ENCODE measurements at regions not wholly inside any gene's neighbourhood (a gene's known extent, or its start where the extent isn't known, plus 50 kb on each side); places are given as distances from the start of the nearest gene placed in this dataset.

GRCh38 chr6:95175927-95176675 lies 401.2 kb upstream of the MANEA start:
- TF ChIP-seq CTCF (IDR thresholded peaks at IDR 0.05; ENCODE audit: low read depth, low read length): no peak
- H3K4me3 ChIP-seq (ENCODE audit: low read depth, low read length): no peak overlapping the region

GRCh38 chr6:95185874-95186273 lies 391.5 kb upstream of the MANEA start:
- H3K4me3 ChIP-seq (ENCODE audit: low read depth, low read length): no peak overlapping the region
- TF ChIP-seq CTCF (IDR thresholded peaks at IDR 0.05; ENCODE audit: low read depth, low read length): no peak

DNA sequence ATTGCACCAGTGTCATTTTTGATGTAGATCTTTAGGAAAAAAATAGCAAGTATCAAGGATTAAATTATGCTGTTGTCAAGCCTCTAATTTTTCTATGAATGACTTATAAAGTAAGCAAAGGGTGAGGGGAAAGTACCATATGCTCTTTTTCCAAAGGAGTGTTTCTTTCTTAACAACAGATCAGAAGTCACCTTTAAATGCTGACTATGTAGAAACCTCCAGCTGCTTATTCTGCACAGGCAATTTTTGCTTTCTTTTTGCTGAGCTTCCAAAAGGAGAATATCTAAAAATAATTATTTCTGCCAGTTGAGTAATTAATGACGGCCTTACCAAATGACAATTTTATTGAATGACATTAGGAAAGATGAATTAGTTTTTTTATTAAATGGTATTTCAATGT lies 390.6 kb upstream of the MANEA start:
- no peak overlapping the region for H3K4me3 ChIP-seq (ENCODE audit: low read depth, low read length)
- no peak for TF ChIP-seq CTCF (IDR thresholded peaks at IDR 0.05; ENCODE audit: low read depth, low read length)

GRCh38 chr6:95197590-95197989 lies 379.7 kb upstream of the MANEA start:
- H3K4me3 ChIP-seq (ENCODE audit: low read depth, low read length): no peak overlapping the region
- no peak for TF ChIP-seq CTCF (IDR thresholded peaks at IDR 0.05; ENCODE audit: low read depth, low read length)

DNA sequence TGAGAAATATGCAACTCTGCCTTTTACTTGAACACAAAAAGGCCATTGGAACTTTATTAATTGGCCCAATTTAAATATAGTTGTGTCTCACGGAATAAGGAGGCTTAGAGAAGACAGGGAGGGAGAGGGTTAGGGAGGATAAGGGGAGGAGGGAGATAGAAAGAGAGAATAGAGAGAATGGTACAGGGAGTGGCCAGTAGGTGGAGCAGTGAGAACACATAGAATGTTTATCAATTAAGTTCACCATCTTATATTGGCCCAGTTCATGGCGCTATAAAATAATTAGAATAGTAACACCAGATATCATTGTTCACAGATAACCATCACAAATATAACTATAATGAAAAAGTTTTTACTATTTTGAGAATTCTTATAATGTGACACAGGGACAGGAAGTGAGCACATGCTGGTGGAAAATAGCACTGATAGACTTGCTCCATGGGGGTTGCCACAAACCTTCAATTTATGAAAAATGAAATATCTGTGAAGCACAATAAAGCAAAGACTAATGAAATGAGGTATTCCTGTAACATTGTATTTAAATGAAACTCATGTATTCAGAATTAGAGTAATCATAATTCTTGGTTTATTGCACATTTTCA lies 374.1 kb upstream of the MANEA start:
- H3K4me3 ChIP-seq (ENCODE audit: low read depth, low read length): no peak overlapping the region
- no peak for TF ChIP-seq CTCF (IDR thresholded peaks at IDR 0.05; ENCODE audit: low read depth, low read length)

DNA sequence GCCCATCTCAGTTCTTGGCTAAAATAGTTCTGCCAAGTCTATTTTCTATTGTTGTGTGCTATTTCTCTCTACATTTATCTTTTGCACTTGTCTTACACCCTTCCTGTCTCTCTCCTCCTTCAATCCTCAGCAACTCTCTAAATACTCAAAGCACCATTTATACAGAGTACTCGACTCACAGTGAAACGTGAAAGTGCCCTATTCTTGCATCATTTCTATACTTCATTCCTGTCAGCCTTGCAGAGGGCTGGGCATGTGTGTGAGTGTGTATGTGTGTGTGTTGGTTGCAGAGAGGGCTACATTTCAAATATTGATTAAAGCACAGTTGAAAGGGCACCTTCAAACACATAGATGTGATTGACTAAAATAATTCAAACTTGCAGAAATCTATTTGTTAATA lies 373.2 kb upstream of the MANEA start:
- no peak for TF ChIP-seq CTCF (IDR thresholded peaks at IDR 0.05; ENCODE audit: low read depth, low read length)

GRCh38 chr6:95208621-95209020 lies 368.7 kb upstream of the MANEA start:
- no peak overlapping the region for H3K4me3 ChIP-seq (ENCODE audit: low read depth, low read length)
- no peak for TF ChIP-seq CTCF (IDR thresholded peaks at IDR 0.05; ENCODE audit: low read depth, low read length)

More for the DNA sequence above, 373.2 kb upstream of the MANEA start:
- no peak overlapping the region for H3K4me3 ChIP-seq (ENCODE audit: low read depth, low read length)

Data from WI38 (cell line).